ENCODE measurements at regions not wholly inside any gene's neighbourhood (a gene's known extent, or its start where the extent isn't known, plus 50 kb on each side); places are given as distances from the start of the nearest gene placed in this dataset.

- TF ChIP-seq, protein P1, sequence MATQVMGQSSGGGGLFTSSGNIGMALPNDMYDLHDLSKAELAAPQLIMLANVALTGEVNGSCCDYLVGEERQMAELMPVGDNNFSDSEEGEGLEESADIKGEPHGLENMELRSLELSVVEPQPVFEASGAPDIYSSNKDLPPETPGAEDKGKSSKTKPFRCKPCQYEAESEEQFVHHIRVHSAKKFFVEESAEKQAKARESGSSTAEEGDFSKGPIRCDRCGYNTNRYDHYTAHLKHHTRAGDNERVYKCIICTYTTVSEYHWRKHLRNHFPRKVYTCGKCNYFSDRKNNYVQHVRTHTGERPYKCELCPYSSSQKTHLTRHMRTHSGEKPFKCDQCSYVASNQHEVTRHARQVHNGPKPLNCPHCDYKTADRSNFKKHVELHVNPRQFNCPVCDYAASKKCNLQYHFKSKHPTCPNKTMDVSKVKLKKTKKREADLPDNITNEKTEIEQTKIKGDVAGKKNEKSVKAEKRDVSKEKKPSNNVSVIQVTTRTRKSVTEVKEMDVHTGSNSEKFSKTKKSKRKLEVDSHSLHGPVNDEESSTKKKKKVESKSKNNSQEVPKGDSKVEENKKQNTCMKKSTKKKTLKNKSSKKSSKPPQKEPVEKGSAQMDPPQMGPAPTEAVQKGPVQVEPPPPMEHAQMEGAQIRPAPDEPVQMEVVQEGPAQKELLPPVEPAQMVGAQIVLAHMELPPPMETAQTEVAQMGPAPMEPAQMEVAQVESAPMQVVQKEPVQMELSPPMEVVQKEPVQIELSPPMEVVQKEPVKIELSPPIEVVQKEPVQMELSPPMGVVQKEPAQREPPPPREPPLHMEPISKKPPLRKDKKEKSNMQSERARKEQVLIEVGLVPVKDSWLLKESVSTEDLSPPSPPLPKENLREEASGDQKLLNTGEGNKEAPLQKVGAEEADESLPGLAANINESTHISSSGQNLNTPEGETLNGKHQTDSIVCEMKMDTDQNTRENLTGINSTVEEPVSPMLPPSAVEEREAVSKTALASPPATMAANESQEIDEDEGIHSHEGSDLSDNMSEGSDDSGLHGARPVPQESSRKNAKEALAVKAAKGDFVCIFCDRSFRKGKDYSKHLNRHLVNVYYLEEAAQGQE (IDR thresholded peaks at IDR 0.05): no peak
- no peak for TF ChIP-seq RXRA (IDR thresholded peaks at IDR 0.05)
- TF ChIP-seq, protein P2, sequence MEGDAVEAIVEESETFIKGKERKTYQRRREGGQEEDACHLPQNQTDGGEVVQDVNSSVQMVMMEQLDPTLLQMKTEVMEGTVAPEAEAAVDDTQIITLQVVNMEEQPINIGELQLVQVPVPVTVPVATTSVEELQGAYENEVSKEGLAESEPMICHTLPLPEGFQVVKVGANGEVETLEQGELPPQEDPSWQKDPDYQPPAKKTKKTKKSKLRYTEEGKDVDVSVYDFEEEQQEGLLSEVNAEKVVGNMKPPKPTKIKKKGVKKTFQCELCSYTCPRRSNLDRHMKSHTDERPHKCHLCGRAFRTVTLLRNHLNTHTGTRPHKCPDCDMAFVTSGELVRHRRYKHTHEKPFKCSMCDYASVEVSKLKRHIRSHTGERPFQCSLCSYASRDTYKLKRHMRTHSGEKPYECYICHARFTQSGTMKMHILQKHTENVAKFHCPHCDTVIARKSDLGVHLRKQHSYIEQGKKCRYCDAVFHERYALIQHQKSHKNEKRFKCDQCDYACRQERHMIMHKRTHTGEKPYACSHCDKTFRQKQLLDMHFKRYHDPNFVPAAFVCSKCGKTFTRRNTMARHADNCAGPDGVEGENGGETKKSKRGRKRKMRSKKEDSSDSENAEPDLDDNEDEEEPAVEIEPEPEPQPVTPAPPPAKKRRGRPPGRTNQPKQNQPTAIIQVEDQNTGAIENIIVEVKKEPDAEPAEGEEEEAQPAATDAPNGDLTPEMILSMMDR (IDR thresholded peaks at IDR 0.05; ENCODE audit: low read depth, low read length, missing input control): no peak
- TF ChIP-seq, protein P3, sequence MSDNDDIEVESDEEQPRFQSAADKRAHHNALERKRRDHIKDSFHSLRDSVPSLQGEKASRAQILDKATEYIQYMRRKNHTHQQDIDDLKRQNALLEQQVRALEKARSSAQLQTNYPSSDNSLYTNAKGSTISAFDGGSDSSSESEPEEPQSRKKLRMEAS (IDR thresholded peaks at IDR 0.05): no peak
- no peak for TF ChIP-seq RAD21 (IDR thresholded peaks at IDR 0.05)
- no peak for TF ChIP-seq HNF4A (conservative IDR thresholded peaks at IDR 0.05)
- TF ChIP-seq EGR1 (IDR thresholded peaks at IDR 0.05; ENCODE audit: low read depth in 2 of 2): no peak
- no peak for TF ChIP-seq YY1 (IDR thresholded peaks at IDR 0.05)
- TF ChIP-seq HNF4G (IDR thresholded peaks at IDR 0.05): no peak
- Histone ChIP-seq H3K27ac (ENCODE audit: low read depth in 1 of 2, low read length in 2 of 2) (no peak overlapping the region), H3K9ac (ENCODE audit: low read depth in 1 of 2, low read length in 2 of 2) (no peak overlapping the region), H3K4me1 (ENCODE audit: control insufficient read depth in 4 of 4, insufficient read depth in 4 of 4, low read length in 3 of 4) (peaks cover 0 to 3% (median 1%) of the 10 kb centered on the region in 4 donors), H3K4me3 (ENCODE audit: low read depth in 1 of 3, low read length in 3 of 3) (no peak overlapping the region), H3K36me3 (ENCODE audit: control insufficient read depth in 4 of 4, insufficient read depth in 3 of 4, low read depth in 1 of 4, low read length in 3 of 4) (no peaks in the 10 kb centered on the region), H3K9me3 (ENCODE audit: control insufficient read depth in 4 of 4, low read length in 3 of 4) (no peaks in the 10 kb centered on the region), H3K27me3 (ENCODE audit: control insufficient read depth in 4 of 4, insufficient read depth in 4 of 4, low read length in 3 of 4) (peaks cover 0 to 4% (median 0%) of the 10 kb centered on the region in 4 donors)
- WGBS: 65% methylated on average over 3 of the region's 3 CpGs
- no peak for DNase-seq (ENCODE audit: low spot score)
Measured at GRCh38 chrX:111010111-111010510, 85.9 kb upstream of the PAK3 start.

GRCh38 chrX:111009256-111009655 lies 86.7 kb upstream of the PAK3 start:
- 22% methylated on average over 3 of the region's 3 CpGs for WGBS
- H3K4me1 ChIP-seq (ENCODE audit: control insufficient read depth in 4 of 4, insufficient read depth in 4 of 4, low read length in 3 of 4): peaks cover 0 to 1% (median under 1%) of the 10 kb centered on the region in 4 donors
- peaks cover 0 to 4% (median 0%) of the 10 kb centered on the region in 4 donors for H3K27me3 ChIP-seq (ENCODE audit: control insufficient read depth in 4 of 4, insufficient read depth in 4 of 4, low read length in 3 of 4)
- H3K9me3 ChIP-seq (ENCODE audit: control insufficient read depth in 4 of 4, low read length in 3 of 4): no peaks in the 10 kb centered on the region
- H3K4me3 ChIP-seq (ENCODE audit: low read depth in 1 of 3, low read length in 3 of 3): no peak overlapping the region
- no peak overlapping the region for H3K27ac ChIP-seq (ENCODE audit: low read depth in 1 of 2, low read length in 2 of 2)
- no peak for DNase-seq (ENCODE audit: low spot score)
- H3K36me3 ChIP-seq (ENCODE audit: control insufficient read depth in 4 of 4, insufficient read depth in 3 of 4, low read depth in 1 of 4, low read length in 3 of 4): no peaks in the 10 kb centered on the region
- H3K9ac ChIP-seq (ENCODE audit: low read depth in 1 of 2, low read length in 2 of 2): no peak overlapping the region
- TF ChIP-seq EGR1 (IDR thresholded peaks at IDR 0.05; ENCODE audit: low read depth in 2 of 2) (no peak), ZBTB33 (IDR thresholded peaks at IDR 0.05) (no peak), HNF4G (IDR thresholded peaks at IDR 0.05) (no peak), ATF3 (IDR thresholded peaks at IDR 0.05) (no peak), RXRA (IDR thresholded peaks at IDR 0.05) (no peak), SP1 (IDR thresholded peaks at IDR 0.05) (no peak), YY1 (IDR thresholded peaks at IDR 0.05) (no peak), JUND (IDR thresholded peaks at IDR 0.05) (no peak), TAF1 (conservative IDR thresholded peaks at IDR 0.05) (no peak), HNF4A (conservative IDR thresholded peaks at IDR 0.05) (no peak), NR2F2 (IDR thresholded peaks at IDR 0.05) (no peak), RAD21 (IDR thresholded peaks at IDR 0.05) (no peak), FOXA2 (IDR thresholded peaks at IDR 0.05) (no peak), GABPA (IDR thresholded peaks at IDR 0.05 in 1 of 2, conservative IDR thresholded peaks at IDR 0.05 in 1 of 2) (no peak)
- TF ChIP-seq, protein P2 (IDR thresholded peaks at IDR 0.05; ENCODE audit: low read depth, low read length, missing input control): no peak
- TF ChIP-seq, protein P3 (IDR thresholded peaks at IDR 0.05): no peak
- TF ChIP-seq, protein P1 (IDR thresholded peaks at IDR 0.05): no peak
